ENCODE measurements at regions not wholly inside any gene's neighbourhood (a gene's known extent, or its start where the extent isn't known, plus 50 kb on each side); places are given as distances from the start of the nearest gene placed in this dataset.

DNA sequence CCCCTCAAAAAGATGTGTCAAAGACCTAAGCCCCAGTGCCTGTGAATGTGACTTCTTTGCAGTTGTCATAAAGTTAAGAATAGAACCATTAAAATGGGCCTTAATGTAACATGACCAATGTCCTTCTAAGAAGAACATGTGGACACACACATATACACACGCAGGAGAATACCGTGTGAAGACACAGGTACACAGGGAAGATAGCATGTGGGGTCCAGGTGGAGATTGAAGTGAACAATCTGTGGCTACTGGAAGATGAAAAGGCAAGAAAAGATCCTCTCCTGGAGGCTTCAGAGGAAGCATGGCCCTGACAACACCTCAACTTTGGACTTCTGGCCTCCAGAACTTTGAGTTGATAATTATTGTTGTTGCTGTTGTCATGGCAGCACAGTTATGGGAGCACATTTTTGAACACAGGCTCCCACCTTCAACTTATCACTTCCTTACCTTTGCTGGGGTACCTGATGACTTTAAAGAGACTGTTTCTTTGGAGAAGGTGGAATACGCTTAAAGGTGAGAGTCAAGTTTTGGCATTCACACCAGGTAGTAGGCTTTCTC lies 123.5 kb upstream of the ADCY2 start:
- TF ChIP-seq GATA3 (IDR thresholded peaks at IDR 0.05; ENCODE audit: low read depth, low read length) (no peak), GATA2 (IDR thresholded peaks at IDR 0.05; ENCODE audit: low read depth, low read length) (no peak)
